Upper lobe of left lung (tissue), 6 donors: ENCODE measurements at regions not wholly inside any gene's neighbourhood (a gene's known extent, or its start where the extent isn't known, plus 50 kb on each side); places are given as distances from the start of the nearest gene placed in this dataset.
A peak's percentile ranks its signal among the peaks of the same experiment; 100 is the strongest.

Experiments used
- ATAC-seq, 2 donors: fragments of 200-7000 bp; cut with Tn5 transposase; one replicate each; pipeline ENCODE4 v1.9.1; 2022; ENCODE audit warnings: mild to moderate bottlenecking in 2 of 2, moderate library complexity in 2 of 2; ENCODE audit not compliant: low FRiP score in 2 of 2
- DNase-seq, 2 donors: peaks; one replicate each; pipeline ENCODE4 v3.0.0-alpha.2; 2019 to 2020
- H3K27ac ChIP-seq, 4 donors: fragments of 200-600 bp; sonication (generic); one replicate each; pipeline ENCODE4 v1.5.1; 2016 to 2019
- H3K27me3 ChIP-seq, 4 donors: fragments of 200-600 bp; sonication (generic); one replicate each; pipeline ENCODE4 v1.5.1; 2017 to 2019
- H3K36me3 ChIP-seq, 4 donors: fragments of 200-600 bp; sonication (generic); one replicate each; pipeline ENCODE4 v1.5.1; 2016 to 2019
- H3K4me1 ChIP-seq, 4 donors: fragments of 200-600 bp; sonication (generic); one replicate each; pipeline ENCODE4 v1.5.1; 2018 to 2019
- H3K4me3 ChIP-seq, 4 donors: fragments of 200-600 bp; sonication (generic); one replicate each; pipeline ENCODE4 v1.5.1; 2017 to 2019; ENCODE audit warnings: mild to moderate bottlenecking in 2 of 4, moderate library complexity in 1 of 4
- H3K9me3 ChIP-seq, 4 donors: fragments of 200-600 bp; sonication (generic); one replicate each; pipeline ENCODE4 v1.5.1; 2018 to 2019
- EP300 ChIP-seq, 4 donors: sonication (generic); formaldehyde crosslinking; IDR thresholded peaks; one replicate each; pipeline ENCODE4 v1.5.1; 2017; ENCODE audit warnings: antibody characterized with exemption in 4 of 4, control low read depth in 2 of 4
- POLR2A ChIP-seq, 4 donors: fragments of 450-650 bp; IDR thresholded peaks; one replicate each; pipeline ENCODE4 v1.5.1; 2016 to 2017; ENCODE audit warnings: antibody characterized with exemption in 4 of 4, mild to moderate bottlenecking in 2 of 4
- POLR2AphosphoS5 ChIP-seq, 2 donors: sonication (generic); formaldehyde crosslinking; IDR thresholded peaks; one replicate each; pipeline ENCODE4 v1.5.1; 2017; ENCODE audit warnings: antibody characterized with exemption in 2 of 2
- WGBS, 2 donors: methylation state at CpG; one replicate each; pipeline ENCODE4 v1.1.5; 2017 to 2018; 5-methylcytosine and 5-hydroxymethylcytosine counted together
- TF ChIP-seq, protein P1 (sequence below), 6 experiments: fragments of 450-650 bp in 4 of 6; fragments of 200-600 bp in 2 of 6; sonication (generic) in 2 of 6; IDR thresholded peaks; one replicate each; pipeline ENCODE4 v1.5.1; 2016 to 2019; ENCODE audit warnings: antibody characterized with exemption in 6 of 6
- donor health status: DM: no; HTN: no; CAD: no; lungs with moderate emphysema.
- donor health status: DM: no; HTN: yes; CAD: no; lungs with severe emphysema.

DNA sequence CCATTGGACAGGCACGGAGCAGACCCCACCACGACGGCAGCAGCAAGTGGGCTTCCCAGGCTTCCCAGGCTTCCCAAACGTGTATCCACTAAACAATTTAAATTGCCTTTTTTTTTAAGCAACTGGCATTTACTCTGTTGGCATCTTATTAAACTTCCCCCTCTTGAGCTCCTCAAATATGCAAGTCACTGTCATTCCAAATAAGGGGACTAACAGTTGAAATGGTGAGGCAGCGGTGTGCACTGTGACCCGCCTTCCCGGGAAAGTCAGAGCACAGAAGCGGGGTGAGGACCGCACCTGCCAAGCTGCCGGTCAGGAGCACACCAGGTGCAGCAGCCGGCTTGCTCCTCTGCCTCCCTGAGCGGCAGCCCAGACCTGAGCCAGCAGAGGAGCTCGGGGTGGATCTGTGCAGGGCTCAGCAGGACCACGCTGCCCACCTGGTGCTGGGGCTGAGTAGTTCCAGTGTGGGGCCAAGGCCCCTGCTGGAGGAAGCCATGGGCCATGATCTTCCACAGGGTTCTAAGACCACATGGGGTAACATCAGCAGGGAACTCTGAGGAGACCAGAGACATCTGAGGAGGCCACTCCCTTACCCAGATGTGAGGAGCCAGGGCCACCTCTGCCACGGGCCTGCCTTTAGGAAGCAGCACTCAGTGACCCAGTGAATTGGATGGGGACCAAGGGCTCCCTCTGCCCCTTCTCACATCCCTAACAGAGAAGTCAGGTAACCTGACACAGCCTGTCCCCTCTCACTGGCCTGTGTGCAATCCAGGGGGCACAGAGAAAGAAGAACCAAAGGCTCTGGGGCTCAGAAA is 245.4 kb downstream of the NPHP4 start:
- Histone ChIP-seq H3K4me3 (no peak overlapping the region), H3K36me3 (no peaks in the 10 kb centered on the region), H3K27me3 (no peaks in the 10 kb centered on the region), H3K27ac (no peak overlapping the region), H3K9me3 (no peaks in the 10 kb centered on the region), H3K4me1 (peaks cover 0 to 11% (median 2%) of the 10 kb centered on the region in 4 donors)
- no peak for ATAC-seq
- TF ChIP-seq, protein P1, sequence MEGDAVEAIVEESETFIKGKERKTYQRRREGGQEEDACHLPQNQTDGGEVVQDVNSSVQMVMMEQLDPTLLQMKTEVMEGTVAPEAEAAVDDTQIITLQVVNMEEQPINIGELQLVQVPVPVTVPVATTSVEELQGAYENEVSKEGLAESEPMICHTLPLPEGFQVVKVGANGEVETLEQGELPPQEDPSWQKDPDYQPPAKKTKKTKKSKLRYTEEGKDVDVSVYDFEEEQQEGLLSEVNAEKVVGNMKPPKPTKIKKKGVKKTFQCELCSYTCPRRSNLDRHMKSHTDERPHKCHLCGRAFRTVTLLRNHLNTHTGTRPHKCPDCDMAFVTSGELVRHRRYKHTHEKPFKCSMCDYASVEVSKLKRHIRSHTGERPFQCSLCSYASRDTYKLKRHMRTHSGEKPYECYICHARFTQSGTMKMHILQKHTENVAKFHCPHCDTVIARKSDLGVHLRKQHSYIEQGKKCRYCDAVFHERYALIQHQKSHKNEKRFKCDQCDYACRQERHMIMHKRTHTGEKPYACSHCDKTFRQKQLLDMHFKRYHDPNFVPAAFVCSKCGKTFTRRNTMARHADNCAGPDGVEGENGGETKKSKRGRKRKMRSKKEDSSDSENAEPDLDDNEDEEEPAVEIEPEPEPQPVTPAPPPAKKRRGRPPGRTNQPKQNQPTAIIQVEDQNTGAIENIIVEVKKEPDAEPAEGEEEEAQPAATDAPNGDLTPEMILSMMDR (IDR thresholded peaks at IDR 0.05): no peak
- TF ChIP-seq EP300 (IDR thresholded peaks at IDR 0.05) (no peak), POLR2AphosphoS5 (IDR thresholded peaks at IDR 0.05) (no peak), POLR2A (IDR thresholded peaks at IDR 0.05) (no peak)
- peak in 1 of 2 donors; percentile 59 for DNase-seq
- 59 to 63% methylated on average over 10 to 15 of the region's 15 CpGs for WGBS, 2 donors

DNA sequence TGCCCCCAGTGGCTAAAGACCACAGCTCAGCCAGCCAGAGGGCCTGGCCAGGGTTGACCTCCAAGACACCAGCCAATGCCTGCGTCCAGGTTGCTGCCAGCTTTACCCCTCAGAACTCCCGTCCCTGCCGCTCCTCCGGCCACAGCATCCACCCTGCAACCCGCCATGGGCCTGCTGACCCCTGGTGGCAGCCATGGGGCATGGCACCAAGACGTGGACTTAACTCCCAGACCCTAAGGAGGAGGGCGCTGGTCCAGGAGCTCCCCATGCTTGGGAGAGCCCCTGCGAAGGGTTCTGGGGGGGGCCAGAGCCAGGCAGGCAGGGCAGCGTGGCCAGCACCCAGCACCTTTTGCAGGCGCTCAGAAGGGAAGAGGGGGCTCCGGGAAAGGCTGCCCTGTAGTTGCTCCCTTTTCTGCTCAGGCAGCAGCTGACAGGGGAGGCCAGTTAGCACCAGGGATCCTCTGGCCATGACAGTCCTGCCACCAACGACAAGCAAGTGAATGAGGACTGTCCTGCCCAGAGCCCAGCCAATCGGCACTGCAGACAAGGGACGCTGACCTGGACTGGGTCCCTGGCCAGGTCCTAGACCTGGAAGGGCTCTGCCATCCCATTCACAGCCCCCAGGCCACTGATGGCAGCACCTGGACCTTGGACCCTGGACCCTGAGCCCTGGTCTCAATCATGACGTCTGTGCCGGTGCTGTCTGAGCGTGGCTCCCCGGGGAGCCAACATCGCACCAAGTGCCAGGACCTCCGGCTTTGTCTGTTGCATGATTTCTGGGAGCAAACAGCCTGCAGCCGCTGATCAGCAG is 246.2 kb downstream of the NPHP4 start:
- ATAC-seq: peak; percentile 62 to 76
- Histone ChIP-seq H3K4me3 (no peak overlapping the region), H3K27me3 (no peaks in the 10 kb centered on the region), H3K27ac (no peak overlapping the region), H3K4me1 (peaks cover 0 to 3% (median 0%) of the 10 kb centered on the region in 4 donors), H3K9me3 (no peaks in the 10 kb centered on the region), H3K36me3 (no peaks in the 10 kb centered on the region)
- DNase-seq: peak; percentile 48 to 86
- WGBS, 2 donors: 25 to 27% methylated on average over 3 to 11 of the region's 21 CpGs
- TF ChIP-seq POLR2AphosphoS5 (IDR thresholded peaks at IDR 0.05): no peak
- TF ChIP-seq, protein P1 (IDR thresholded peaks at IDR 0.05): peak; percentile 76 to 93 (median 86)
- TF ChIP-seq POLR2A (IDR thresholded peaks at IDR 0.05): no peak
- no peak for TF ChIP-seq EP300 (IDR thresholded peaks at IDR 0.05)

DNA sequence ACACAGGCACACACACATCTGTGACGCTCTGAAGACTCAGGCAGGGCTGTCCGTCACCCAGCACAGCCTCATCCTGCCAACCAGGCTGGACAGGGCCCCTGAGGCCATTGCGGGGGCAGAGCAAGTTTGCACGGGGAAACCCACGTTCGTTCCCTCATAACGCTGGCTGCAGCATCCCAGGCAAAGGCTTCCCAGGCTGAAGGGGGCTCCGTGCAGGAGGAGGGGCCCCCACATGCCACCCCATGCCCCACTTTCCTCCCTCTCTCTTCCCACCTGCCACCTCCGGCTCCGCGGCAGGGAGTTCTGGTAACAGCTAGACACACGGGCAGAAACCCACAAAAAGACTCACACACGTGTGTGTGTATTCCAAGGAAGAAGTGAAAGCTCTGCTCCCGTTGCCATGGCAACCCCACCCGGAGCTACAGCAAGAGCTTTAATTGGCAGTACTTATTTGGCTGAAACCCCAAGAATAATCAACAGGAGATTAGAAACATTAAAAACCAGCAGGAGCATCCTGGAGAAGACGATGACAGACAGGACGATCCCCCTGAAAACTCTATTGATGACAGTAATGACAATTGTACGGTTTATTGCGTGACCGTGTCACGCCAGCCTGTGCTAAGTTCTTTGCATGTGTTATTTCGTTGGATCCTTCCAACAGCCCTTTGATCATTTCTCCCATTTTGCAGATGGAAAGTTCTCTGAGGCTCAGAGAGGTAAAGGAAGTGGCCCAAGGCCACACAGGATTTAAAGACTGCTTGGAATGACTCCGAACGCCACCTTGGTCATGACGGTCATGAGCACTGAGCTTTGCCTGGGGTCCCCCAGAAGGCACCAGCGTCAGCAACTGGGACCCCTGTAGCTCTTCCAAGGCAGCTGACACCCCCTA is 247.1 kb downstream of the NPHP4 start:
- H3K36me3 ChIP-seq: no peaks in the 10 kb centered on the region
- no peaks in the 10 kb centered on the region for H3K9me3 ChIP-seq
- WGBS, 2 donors: 65 to 72% methylated on average over 16 to 26 of the region's 26 CpGs
- H3K27me3 ChIP-seq: no peaks in the 10 kb centered on the region
- TF ChIP-seq POLR2A (IDR thresholded peaks at IDR 0.05): no peak
- TF ChIP-seq, protein P1 (IDR thresholded peaks at IDR 0.05): no peak
- no peak for TF ChIP-seq EP300 (IDR thresholded peaks at IDR 0.05)
- TF ChIP-seq POLR2AphosphoS5 (IDR thresholded peaks at IDR 0.05): no peak
- ATAC-seq: no peak
- H3K4me1 ChIP-seq: no peaks in the 10 kb centered on the region
- H3K4me3 ChIP-seq: no peak overlapping the region
- DNase-seq: peak; percentile 8 to 36
- H3K27ac ChIP-seq: no peak overlapping the region

DNA sequence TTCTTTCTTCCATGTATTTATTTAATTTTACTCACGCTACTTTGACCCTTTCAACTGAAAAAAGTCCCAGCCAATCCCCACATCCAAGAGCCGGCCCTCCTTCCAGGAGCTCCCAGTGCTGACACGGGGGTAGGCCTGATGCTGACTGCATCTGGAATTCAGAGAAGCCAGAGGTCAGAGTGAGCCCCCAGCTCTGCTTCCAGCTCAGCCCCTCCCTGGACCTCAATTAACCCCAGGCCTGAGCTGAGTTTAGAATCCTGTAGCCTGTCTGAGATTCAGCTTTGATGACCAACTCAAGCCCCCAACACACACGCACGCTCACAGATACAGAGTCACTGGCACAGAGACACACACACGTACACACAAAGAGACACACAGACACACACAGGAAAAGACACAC is 247.9 kb downstream of the NPHP4 start:
- no peaks in the 10 kb centered on the region for H3K27me3 ChIP-seq
- no peak for ATAC-seq
- no peak overlapping the region for H3K27ac ChIP-seq
- TF ChIP-seq, protein P1 (IDR thresholded peaks at IDR 0.05): no peak
- TF ChIP-seq EP300 (IDR thresholded peaks at IDR 0.05) (no peak), POLR2AphosphoS5 (IDR thresholded peaks at IDR 0.05) (no peak), POLR2A (IDR thresholded peaks at IDR 0.05) (no peak)
- WGBS, 2 donors: 68 to 74% methylated on average over 6 of the region's 6 CpGs
- no peak overlapping the region for H3K4me3 ChIP-seq
- H3K4me1 ChIP-seq: no peaks in the 10 kb centered on the region
- no peak for DNase-seq
- no peaks in the 10 kb centered on the region for H3K36me3 ChIP-seq
- no peaks in the 10 kb centered on the region for H3K9me3 ChIP-seq
